GM19099 (cell line): ENCODE measurements at regions not wholly inside any gene's neighbourhood (a gene's known extent, or its start where the extent isn't known, plus 50 kb on each side); places are given as distances from the start of the nearest gene placed in this dataset.

Experiments
- POLR2A ChIP-seq: IDR thresholded peaks from 3 replicates; pipeline ENCODE4 v1.6.1; 2011; ENCODE audit warnings: low read depth; ENCODE audit not compliant: insufficient read length; ENCODE audit errors: extremely low read depth

DNA sequence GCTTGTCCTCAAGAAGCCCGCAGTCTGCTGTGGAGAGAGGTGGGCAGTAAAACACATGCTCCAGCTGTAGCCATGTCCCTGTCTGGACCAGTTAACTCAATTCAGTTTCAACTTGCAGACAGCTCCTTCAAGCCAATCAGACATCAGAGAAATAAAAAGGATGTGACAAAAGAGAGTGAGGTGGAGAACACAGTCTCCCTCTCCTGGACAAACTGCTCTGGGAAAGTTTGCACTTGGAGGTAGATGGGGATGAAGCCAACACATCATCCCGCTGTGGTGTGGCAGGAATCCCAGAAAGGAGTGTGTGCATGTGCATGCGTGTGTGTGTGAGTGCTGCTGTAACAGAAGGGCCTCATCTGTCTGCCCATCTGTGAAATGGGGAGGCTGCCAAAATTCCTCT lies 358.6 kb upstream of the ASIC2 start:
- no peak for TF ChIP-seq POLR2A

DNA sequence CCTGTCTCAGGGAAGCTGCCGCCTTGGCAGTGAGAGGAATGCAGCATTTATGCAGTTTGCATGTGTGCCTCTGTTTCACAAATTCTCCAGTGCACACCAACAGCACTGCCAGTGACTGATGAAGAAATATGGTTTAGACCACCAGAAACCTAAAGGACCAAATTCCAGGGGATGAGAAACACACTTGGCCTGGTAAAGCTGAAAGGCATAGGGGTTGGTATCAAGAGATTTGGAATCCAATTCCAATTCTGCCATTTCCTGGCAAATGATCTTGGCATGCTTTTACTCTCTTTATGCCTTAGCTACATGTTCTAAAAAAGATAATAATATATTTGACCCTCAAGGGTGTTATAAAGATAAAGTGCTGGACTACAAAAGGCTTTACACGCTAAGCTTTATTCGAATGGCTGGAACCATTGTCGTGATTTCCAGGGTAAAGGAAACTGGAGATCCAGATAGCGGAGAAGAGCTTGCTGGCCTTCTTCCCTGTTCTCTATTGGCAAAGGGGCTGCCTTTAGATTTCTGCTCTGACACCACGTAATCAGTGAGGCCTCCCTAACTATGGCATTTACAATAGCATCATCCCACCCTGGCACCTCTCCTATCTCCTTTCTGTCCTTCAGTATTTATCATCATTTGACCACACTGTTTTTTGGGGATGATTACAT lies 359.8 kb upstream of the ASIC2 start:
- no peak for TF ChIP-seq POLR2A

DNA sequence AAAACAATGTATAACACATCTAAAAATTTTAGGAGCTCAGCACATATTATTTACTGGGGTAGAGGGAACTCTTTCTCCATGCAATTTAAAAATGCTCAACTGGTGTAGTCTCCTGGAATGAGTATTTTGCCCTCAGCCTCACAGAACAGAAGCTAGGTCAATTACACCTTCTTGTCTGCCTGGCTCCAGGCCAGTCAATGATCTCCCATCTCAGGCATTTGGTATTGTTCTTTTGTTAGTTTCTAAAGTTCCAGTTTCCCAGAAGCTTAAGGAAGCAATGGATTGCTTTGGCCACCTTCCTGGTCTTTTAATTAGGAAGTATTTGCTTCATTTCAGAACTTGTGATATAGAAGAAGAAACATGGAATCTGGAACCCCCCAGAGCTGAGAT lies 360.3 kb upstream of the ASIC2 start:
- TF ChIP-seq POLR2A: no peak

DNA sequence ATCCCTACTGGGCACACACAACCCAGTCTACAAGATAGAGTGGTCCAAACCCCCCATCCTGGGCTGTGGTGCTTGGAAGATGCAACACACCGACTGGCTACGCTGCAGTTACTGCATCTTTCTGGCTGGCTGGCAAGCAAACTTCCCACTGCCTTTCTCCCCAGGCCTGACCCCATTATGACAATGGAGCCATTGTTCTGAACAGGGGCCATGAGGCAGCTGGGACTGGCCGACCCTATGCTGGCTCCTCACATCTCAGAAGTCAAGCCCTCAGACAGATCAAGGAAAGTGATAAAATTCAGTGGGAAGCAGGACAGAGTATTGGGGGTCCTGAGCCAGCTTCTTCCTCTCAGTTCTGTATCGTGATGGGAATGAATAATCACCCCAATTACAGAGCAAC lies 364.1 kb upstream of the ASIC2 start:
- TF ChIP-seq POLR2A: no peak

DNA sequence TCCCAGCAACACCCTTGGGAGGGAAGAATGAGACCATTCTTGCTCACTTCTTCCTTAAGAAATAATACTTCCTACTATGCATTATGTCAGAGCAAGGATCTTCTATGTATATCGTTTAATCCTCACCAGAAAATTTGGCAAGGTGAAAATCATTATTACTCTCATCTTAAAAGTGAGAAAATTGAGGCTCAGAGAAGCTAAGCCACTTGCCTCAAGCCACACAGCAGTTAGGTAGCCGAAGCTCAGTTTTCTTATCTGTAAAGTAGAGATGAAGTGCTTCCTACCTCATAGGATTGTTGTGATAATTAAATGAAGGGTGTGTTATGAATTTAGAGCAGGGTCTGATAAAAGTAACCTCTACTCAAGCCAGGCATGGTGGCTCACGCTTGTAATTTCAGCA lies 368.9 kb upstream of the ASIC2 start:
- no peak for TF ChIP-seq POLR2A

DNA sequence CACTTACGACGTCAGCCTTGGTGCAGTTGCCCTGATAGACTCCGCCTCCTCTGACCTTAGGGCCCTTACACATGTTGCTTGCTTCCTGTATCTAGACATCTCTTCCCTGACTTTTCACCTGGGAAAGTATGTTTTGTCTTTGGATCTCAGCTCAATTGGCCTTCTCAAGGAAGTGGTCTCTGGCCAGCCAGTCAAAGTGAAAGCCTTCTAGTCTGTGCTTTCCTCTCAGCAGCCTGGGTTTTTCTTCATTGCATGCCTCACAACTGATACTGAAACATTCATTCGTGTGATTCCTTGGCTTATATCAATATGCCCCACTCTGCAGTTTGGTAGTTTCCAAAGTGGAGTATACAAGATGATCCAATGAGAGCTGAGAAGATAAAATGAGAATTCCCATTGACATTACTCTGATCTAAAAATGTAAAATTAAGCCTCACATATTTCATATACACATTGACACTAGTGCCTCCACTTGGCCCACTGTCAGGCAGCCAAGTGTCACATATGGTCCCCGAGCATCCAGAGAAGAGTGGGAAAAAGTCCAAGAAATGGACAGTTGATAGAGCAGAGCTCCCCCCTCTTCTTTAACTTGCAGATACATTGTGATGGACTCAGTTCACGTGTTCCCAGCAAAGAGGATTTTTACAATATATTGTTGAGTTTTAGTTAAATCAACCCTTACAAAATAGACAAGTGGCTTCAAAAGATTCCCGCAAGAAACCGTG lies 371.2 kb upstream of the ASIC2 start:
- TF ChIP-seq POLR2A: no peak

DNA sequence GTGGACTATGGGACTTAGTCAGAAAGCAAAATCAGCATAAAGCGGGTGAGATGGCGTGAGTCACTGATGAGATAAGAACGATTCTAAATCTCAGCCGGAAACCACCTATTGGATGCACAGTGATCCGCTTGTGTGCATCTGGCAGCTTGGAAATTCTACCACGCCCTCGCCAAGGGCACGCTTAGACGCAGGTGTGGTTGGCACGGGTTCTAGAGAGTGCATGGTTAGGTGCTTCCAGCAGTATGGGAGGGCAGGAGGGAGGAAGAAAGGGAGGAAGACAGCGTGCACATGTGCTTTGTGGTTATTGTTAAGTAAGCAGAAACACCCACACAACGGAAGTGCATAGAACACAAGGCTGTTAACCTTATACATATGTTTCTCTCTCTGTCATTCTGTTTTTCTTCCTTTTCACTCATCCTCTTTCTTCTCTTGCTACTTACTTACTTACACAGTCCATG lies 374.0 kb upstream of the ASIC2 start:
- no peak for TF ChIP-seq POLR2A

DNA sequence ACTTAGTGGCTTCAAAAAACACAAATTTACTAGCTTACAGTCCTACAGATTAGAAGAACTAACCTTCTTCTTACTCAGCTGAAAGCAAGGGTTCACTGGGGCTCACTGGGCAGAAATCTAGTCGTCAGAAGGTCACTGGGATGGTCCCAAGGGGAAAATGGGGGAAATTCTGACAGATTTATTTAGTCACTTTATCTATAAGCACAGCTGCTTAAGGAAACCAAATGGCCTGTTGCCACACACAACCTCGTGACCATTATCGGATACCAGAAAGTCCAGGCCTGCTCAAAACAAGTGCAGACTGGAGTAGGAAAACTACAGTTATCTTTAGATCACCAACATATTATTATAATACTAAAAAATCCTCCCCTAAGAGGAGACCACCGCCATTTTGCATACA lies 374.6 kb upstream of the ASIC2 start:
- TF ChIP-seq POLR2A: no peak

DNA sequence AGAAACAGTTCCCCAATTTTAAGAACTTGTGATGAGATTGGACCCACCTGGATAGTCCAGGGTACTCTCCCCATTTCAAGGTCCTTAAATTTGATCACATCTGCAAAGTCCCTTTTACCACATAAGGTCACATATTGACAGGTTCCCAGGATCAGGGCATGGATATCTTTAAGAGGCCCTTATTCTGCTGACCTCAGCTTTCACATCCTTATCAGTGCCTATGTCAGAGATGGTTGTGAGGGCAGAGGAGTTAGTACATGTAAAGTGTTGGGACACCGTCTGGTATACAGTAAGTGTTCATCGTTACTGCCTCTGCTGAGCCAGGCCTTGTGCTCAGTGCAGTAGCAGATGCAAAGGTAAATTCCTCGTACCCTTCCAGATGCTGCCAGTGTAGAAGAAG lies 375.4 kb upstream of the ASIC2 start:
- no peak for TF ChIP-seq POLR2A

DNA sequence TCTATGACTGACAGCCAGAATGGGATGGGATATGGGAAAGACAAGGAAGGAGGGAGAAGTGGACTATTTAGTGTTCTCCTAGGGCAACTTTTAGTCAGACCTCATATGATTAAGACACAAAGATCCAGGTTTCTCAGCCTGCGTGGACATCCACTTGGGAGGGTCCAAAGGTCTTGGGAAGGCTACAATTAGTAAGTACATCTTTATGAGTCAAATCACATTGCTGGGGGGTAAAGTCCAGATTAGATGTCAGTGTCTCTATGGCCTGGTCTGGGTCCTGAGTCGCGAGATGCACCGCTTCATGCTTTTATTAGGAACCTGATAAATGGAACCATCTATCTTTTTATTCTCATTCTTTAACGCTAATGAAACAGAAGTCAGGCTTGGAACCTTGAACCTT lies 378.4 kb upstream of the ASIC2 start:
- TF ChIP-seq POLR2A: no peak

DNA sequence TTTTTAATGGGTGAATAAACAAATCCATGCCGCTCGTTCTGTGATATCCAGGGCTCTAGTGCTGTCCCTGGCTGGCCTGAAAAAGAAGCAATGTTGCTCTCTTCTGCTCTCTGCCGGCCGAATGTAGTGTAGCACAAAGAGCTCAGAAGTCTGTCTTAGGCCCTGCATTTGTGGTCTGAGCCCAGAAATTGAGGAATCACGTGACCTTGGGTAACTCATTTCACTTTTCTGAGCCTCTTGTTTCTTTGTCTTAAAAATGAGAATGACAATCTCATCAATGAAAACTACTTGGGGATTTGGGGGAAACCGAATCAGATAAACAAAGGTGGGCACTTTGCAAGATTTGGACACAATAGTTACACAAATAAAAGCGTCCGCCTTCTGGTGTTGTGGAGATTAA lies 381.6 kb upstream of the ASIC2 start:
- no peak for TF ChIP-seq POLR2A

DNA sequence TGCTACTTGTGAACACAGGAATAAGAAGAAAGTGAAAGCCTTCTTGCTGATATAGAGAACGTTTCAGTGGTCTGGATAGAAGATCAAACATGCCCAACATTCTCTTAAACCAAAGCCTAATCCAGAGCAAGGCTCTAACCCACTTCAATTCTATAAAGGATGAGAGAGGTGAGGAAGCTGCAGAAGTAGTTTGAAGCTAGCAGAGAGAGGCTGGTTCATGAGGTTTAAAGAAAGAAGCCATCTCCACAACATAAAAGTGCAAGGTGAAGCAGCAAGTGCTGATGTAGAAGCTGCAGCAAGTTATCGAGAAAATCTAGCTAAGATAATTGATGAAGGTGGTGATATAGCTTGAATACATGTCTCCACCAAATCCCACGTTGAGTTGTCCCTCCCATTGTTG lies 383.3 kb upstream of the ASIC2 start:
- TF ChIP-seq POLR2A: no peak

DNA sequence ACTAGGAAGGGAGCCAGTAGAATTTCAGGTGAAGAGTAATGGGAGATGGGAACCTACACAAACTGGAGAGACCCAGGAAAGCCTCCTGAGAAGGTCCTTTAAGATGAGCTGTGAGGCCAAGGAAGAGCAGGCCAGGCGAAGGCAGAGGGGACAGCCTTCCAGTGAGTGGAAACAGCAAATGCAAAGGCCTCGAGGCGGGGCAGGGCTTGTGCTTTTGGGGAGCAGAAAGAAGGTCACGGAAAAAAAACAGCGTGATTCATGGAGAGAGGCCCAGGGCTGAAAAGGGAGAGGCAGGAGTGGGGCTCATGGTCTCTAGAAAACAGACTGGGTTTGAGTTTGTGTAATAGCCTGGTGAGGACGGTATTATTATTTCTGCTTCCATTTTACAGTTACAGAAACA lies 386.5 kb upstream of the ASIC2 start:
- TF ChIP-seq POLR2A: no peak

DNA sequence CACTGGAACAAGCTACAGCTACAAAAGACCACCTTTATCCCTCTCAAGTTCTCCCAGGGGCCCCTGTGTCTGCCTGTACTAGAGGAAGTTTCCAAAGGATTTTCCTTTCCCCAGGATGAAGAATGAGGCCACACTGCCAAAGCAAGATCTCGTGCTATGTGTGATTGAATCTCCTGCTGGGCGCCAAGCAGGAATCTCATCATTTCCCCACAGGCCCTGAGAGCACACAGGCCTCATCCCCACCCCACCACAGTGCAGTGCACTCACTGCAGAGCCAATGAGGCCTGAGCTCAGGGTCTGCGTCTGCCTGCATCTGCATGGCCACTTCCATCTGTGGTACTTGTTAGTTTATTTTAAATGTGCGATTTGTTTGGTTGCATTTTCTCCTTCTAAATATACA lies 387.4 kb upstream of the ASIC2 start:
- TF ChIP-seq POLR2A: no peak

DNA sequence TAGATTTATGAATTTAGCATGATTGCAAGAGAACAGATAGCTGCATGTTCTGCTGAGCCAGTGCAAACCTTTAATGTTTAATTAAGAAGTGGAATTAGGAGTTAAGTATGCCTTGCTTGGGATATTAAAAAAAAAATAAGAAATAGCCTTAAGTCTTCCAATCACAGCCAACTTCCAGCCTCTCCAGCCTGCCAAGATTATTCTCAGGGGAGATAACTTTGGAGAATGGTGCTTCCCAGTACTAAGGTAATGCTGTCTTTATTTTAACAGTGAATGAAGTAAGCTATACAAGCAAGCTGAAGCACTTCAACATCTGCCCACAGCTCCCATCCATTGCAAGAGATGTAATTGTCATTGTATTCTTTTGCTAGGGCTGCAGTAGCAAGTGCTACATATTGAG lies 389.5 kb upstream of the ASIC2 start:
- no peak for TF ChIP-seq POLR2A

DNA sequence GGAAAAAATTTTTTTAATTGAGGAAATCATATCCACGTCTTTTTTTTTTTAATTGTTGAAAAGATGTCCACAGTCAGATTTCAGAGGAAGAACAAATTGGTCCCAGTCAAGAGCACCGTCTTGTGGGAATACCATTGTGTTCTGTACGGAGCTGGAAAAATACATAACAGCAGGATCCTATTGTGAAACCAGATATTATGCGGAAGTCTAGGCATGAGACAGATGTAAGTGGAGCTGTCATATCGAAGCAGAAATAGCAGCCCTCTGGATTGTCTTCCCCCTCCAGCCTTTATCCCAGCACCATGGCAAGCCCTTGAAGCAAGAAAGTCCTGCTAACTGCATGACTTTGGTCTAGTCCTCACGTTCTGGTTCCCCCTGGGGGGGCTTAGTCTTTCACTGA lies 391.6 kb upstream of the ASIC2 start:
- no peak for TF ChIP-seq POLR2A

DNA sequence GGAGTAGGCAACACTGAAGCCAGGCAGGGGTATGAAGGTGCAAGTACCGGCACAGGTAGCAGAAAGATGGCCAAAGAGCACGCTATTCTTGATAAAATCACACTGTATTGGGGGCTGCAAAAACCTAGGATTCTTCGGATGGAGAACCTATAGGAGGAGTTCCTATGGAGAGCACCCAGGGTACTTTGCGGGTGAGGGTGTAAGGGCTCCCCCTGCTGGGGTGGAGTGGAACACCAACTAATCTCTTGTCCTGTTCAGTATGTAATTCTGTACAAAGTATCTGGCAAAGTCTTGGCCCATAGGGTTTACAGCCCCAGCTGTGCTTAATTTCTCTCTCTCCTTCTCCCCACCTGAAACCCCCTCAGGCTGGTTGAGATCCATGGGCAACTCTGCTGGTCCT lies 393.1 kb upstream of the ASIC2 start:
- no peak for TF ChIP-seq POLR2A

DNA sequence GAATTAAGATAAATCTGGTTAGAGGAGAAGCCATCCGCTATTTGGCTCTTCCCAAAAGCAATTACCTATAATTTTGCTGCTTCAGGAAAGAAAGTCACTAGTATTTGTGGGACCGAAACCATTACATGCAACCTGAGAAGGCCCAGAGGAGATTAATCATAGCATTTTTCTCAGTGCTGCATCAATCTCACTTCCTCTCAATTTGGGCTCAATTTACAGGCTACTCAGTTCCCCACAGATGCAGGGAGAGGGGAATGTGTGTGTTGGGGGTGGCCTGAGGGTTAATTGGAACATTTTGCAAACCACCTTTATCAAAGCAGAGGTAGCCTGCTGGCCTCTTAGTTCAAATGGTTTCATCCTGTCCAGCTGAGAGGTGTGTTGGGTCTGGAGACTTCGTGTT lies 394.7 kb upstream of the ASIC2 start:
- no peak for TF ChIP-seq POLR2A

DNA sequence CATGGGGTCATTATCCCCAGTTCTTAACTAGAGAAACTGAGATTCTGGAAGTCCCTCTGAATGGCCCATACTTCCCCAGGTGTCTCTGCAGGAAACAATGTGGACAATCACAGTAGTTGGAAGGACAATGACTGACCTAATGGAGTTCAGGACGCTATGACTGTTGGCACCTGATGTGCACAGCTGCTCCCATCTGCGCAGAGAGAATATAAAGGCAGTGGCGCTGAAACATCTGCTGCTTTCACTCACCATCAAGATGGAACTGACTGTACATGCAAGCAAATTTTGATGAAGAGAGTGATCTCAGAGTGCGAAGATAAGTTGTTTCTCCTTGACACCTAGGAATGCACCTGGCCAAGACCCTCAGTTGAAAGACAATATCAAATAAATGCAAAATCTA lies 395.7 kb upstream of the ASIC2 start:
- no peak for TF ChIP-seq POLR2A
